OCI-LY1 (cell line): ENCODE measurements at regions not wholly inside any gene's neighbourhood (a gene's known extent, or its start where the extent isn't known, plus 50 kb on each side); places are given as distances from the start of the nearest gene placed in this dataset.

Source experiments
- CTCF ChIP-seq: fragments of 200-600 bp; sonication (generic), shearing (Covaris generic); IDR thresholded peaks from 2 replicates; pipeline ENCODE4 v1.5.1; 2017; ENCODE audit warnings: mild to moderate bottlenecking, antibody characterized with exemption, low read length, moderate library complexity, mixed read lengths
- EZH2 ChIP-seq: fragments of 200-600 bp; sonication (generic), shearing (Covaris generic); IDR thresholded peaks from 2 replicates; pipeline ENCODE4 v1.8.0; 2017; ENCODE audit warnings: borderline replicate concordance, mixed run types, mild to moderate bottlenecking, antibody characterized with exemption, low read length, moderate library complexity, mixed read lengths

- no peak for TF ChIP-seq CTCF
- TF ChIP-seq EZH2 = no peak
Observed at GRCh38 chr13:69283837-69284236, 823.8 kb upstream of the ATXN8OS start.
